GM18511 (cell line): ENCODE measurements at regions not wholly inside any gene's neighbourhood (a gene's known extent, or its start where the extent isn't known, plus 50 kb on each side); places are given as distances from the start of the nearest gene placed in this dataset.
"Not testable (repeated sequence)": the region's sequence is repeated elsewhere in the genome, so short reads cannot be mapped to it uniquely, and the experiment has no call there.

Source experiments
- ATAC-seq: cut with Tn5 transposase; IDR thresholded peaks from one replicate; pipeline ENCODE4 v1.9.1; 2021; ENCODE audit warnings: mild to moderate bottlenecking, moderate library complexity; ENCODE audit not compliant: unreplicated experiment

GRCh38 chr17:16870253-16871245, 101.4 kb downstream of the TNFRSF13B start:
- no peak for ATAC-seq

DNA sequence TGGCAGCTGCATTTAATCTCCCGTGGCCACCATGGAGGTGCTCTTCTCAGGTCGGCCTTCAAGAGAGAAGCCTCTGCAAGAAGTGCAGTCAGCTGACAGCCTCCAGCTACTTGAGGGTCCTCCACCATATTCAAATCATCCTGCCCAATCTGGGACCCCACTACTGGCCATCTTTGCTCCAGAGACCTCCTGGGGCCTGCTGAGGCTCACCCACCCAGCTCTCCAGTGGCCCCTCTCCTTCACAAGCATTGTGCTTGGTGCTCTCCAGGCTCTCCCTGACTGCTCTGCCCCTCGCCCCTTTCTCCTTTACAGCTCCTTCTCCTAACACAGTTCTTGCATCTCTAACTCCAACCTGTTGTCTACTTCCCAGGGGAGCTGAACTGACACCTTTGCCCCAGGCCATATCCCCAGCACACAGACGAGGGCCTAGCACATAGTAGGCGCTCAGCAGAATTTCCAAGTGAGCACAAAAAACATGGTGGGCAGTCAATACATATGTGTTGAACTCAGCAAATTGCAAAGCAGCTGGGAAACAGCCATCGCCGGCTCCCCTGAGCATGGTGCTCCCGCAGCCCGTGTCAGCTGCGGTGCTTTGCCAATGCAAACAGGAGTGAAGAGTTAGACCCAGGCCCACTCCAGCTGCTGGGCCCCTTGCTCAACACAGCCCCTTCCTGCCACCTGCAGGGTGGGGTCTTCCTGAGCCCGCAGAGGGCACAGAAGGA, 102.2 kb downstream of the TNFRSF13B start:
- not testable (repeated sequence) for ATAC-seq

DNA sequence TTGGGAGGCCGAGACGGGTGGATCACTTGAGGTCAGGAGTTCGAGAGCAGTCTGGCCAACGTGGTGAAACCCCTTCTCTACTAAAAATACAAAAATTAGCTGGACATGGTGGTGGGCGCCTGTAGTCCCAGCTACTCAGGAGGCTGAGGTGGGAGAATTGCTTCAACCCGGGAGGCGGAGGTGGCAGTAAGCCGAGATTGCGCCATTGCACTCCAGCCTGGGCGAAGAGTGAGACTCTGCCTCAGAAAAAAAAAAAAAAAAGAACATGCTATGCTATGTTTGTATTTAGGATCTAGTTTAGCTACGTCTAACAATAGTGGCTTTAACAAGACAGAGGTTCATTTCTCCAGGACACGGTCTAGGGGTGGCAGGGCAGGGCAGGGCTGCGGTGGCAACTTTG, 103.3 kb downstream of the TNFRSF13B start:
- not testable (repeated sequence) for ATAC-seq

GRCh38 chr17:16867545-16867944, 104.4 kb downstream of the TNFRSF13B start:
- not testable (repeated sequence) for ATAC-seq

- not testable (repeated sequence) for ATAC-seq
Observed at GRCh38 chr17:16866841-16867240, 105.1 kb downstream of the TNFRSF13B start.

- no peak for ATAC-seq
Observed at GRCh38 chr17:16866436-16866835, 105.5 kb downstream of the TNFRSF13B start.

DNA sequence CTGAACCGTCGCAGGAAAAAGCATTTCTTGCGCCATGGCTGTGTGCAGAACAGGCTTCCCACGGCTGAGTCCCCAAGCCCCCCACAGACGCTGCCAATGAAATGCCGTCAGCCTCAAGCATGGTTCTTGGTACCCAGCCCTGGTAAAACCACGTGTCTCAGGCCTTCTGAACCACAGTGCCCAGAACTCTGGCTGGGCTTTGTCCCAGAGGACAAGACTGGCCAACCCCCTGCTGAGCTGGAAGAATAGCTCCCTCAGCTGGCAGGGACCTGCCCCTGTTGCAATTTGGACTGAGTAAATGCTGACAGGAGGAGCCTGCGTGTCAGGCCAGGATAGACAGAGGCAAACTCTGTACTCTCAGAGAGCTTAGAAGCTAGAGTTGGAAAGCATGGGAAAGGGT, 106.2 kb downstream of the TNFRSF13B start:
- ATAC-seq: not testable (repeated sequence)

GRCh38 chr17:16865077-16865613, 106.8 kb downstream of the TNFRSF13B start:
- ATAC-seq: not testable (repeated sequence)

DNA sequence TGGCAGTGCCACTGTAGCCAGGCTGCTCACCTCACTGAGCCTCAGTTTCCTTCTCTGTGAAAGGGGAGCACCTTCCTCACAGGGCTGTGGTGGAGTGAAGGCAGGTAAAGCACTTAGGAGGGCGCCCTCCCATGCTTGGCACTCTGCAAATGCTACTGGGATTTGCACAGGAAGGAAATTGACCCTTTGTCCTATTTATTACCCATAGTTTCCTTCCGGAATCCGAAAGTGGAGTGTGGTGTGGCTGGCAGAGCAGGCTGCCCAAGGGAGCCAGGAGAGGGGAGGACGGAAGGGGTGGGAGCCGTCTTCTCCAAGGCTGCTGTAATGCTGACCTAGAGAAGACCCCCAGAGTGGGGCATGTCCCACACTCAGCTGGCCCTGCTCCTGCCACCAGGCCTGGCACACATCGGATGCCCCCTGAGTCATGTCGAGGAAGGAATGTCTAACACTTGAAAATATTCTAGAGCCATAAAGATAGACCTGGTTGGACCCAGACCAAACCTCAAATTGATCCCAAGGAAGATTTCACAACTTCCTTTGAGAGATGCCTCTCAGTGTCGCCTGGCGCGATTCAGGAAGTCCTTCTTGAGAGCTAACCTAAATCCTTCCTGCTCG, 107.3 kb downstream of the TNFRSF13B start:
- not testable (repeated sequence) for ATAC-seq

DNA sequence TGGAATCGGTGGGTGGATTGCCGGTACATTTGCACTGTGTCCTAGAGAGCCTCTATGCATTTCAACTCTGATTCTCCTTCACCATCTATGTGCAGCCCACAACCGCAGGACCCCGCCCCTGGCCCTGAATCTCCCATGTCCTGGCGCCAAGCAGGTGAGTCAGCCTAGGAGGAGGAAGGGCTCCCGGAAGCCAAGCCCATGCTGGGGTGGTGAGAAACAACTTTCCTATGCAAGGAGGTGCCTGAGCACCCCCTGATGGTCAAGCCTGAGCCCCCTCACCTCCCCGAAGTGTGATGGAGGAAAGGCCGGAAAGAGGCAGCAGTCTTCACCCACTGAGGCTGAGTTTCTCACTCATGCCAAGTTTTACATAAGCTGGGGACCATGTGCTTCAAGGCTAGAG, 110.8 kb downstream of the TNFRSF13B start:
- ATAC-seq: not testable (repeated sequence)

DNA sequence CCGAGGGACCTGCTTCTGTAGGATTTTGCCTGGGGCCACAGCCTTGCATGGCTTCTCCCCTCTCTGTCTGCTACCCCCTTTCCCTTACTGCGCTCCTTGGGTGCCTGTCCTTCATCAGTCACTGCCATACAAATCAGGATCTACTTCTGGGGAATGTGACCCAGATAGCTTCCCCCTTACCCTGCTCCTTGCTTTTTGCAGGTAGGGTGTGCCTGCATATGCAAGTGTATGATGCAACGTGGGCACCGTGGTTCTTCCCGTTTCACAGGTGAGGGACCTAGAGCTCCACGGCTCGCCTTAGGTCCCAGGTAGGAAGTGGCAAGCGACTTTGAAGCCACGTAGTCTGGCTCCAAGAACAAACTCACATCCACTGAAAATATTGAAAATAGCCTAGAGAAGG, 111.5 kb downstream of the TNFRSF13B start:
- ATAC-seq: not testable (repeated sequence)

GRCh38 chr17:16859515-16859914, 112.4 kb downstream of the TNFRSF13B start:
- ATAC-seq: not testable (repeated sequence)

DNA sequence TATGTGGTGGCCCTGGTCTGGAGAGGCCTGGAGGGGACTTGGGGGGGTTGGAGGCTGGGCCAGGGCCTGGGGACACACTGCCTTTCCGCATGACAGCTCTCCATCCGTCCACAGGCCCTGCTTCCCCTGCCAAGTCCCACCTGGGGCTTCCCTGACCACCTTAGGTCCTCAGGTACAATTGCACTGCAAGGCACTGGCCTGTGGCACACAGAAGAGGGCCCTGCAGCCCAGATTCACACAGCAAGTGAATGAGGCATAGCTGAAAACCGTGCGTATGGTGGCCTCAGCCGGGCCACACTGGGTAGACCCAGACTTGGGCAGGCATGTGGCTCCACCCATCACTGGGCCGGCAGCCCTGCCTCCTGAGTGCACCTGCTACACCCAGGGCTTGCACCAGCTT, 114.2 kb downstream of the TNFRSF13B start:
- ATAC-seq: not testable (repeated sequence)

GRCh38 chr17:16856846-16857245, 115.1 kb downstream of the TNFRSF13B start:
- not testable (repeated sequence) for ATAC-seq

DNA sequence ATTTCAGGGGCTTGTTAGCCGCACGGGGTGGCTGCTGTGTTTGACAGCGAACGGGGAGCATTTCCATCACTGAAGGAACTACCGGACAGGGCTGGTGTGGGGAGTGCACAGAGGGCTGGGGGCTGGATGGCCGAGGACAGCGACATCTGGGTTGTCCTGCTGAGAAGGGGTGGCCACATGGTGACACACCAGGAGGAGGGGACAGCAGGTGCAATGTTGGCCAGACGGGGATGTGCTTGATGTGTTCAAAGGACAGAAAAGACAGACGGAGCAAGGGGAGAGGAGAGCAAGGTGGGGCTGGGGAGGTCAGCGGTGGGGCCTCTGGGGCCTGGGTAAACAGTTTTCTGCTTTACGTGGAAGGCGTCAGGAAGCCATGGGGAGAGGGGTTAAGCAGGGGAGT, 115.7 kb downstream of the TNFRSF13B start:
- not testable (repeated sequence) for ATAC-seq

DNA sequence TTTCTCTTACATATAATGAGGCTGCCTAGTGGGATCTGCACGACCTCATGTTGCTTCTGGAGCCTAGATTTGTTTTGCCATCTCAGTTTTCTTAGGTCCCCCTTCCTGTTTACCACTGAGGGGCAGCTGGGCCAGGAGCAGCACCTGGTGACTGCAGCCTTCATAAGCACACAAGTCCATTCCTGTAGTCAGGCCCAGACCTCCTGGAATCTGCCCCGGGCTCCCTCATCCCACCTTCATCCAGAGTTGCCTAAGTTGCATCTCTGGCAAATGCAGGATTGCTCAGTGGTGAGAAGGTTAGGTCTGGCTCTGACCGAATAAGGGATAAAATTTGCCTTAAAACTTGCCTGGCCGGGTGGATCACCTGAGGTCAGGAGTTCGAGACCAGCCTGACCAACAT, 117.3 kb downstream of the TNFRSF13B start:
- not testable (repeated sequence) for ATAC-seq

DNA sequence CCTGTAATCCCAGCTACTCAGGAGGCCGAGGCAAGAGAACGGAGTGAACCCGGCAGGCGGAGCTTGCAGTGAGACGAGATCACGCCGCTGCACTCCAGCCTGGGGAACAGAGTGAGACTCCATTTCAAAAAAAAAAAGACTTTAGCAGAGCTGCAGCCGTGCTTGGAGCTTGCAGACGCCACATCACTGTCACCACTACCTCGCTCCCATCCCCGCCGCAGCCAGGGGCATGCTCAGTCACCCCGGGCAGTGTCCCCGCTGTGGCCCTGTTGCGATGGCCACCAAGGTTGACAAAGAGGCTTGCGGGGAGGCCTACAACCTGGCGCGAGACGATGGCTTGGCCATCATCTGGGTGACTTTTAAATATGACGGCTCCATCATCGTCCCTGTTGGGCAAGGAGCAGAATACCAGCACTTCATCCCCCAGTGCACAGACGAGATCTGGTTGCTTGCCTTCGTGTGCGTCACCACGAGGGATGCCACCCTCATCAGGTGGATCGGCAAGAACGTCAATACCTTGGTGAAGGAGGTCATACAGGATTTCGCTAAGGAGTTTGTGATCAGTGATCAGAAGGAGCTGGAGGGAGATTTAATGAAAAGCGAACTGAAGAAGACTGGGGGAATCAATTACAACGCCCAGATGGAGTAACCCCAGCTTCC, 118.1 kb downstream of the TNFRSF13B start:
- no peak for ATAC-seq

GRCh38 chr17:16849861-16850260, 122.1 kb downstream of the TNFRSF13B start:
- not testable (repeated sequence) for ATAC-seq

DNA sequence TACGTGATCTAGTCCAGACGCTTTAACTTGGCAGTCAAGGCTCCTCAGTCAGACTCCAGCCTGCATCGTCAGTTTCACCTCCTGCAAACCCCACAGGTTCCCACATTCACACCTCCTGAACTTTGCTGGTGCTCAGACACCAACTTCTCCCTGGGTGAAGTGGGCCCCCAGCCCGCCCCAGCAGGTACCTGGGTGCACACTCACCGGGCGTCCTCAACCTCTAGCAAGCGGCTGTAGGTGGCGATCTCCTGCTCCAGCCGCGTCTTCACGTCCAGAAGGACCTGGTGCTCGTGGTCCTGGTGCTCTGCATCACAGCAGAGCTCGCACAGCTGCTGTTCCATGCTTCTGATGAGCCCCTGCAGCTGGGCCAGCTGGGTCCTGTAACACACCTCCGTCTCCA, 122.9 kb downstream of the TNFRSF13B start:
- ATAC-seq: not testable (repeated sequence)

- not testable (repeated sequence) for ATAC-seq
Observed at GRCh38 chr17:16845098-16845497, 126.8 kb downstream of the TNFRSF13B start.
